Mucosa of stomach (tissue), 1 donor: ENCODE measurements at regions not wholly inside any gene's neighbourhood (a gene's known extent, or its start where the extent isn't known, plus 50 kb on each side); places are given as distances from the start of the nearest gene placed in this dataset.

ENCODE experiments used
- H3K27me3 ChIP-seq: one replicate; pipeline ENCODE4 v1.7.0; 2013; ENCODE audit warnings: mild to moderate bottlenecking, low read length; ENCODE audit not compliant: control insufficient read depth, insufficient read depth
- H3K36me3 ChIP-seq: one replicate; pipeline ENCODE4 v1.7.0; 2013; ENCODE audit warnings: low read length; ENCODE audit not compliant: control insufficient read depth, insufficient read depth
- H3K4me1 ChIP-seq: one replicate; pipeline ENCODE4 v1.7.0; 2013; ENCODE audit warnings: mild to moderate bottlenecking, low read length; ENCODE audit not compliant: control insufficient read depth, insufficient read depth
- H3K4me3 ChIP-seq: one replicate; pipeline ENCODE4 v1.7.0; 2013; ENCODE audit warnings: low read length
- H3K9ac ChIP-seq: one replicate; pipeline ENCODE4 v1.7.0; 2013; ENCODE audit warnings: mild to moderate bottlenecking, low read length, moderate library complexity
- H3K9me3 ChIP-seq: one replicate; pipeline ENCODE4 v1.7.0; 2013; ENCODE audit warnings: mild to moderate bottlenecking, low read length, moderate library complexity; ENCODE audit not compliant: control insufficient read depth
- donor health status: Pancreatic carcinoma.

- Histone ChIP-seq H3K27me3 (no peaks in the 10 kb centered on the region), H3K4me3 (no peak overlapping the region), H3K9ac (no peak overlapping the region), H3K36me3 (no peaks in the 10 kb centered on the region), H3K4me1 (peaks cover 14% of the 10 kb centered on the region), H3K9me3 (no peaks in the 10 kb centered on the region)
Observed at GRCh38 chr1:87759421-87760087, 430.9 kb downstream of the LMO4 start.

- Histone ChIP-seq H3K4me3 (no peak overlapping the region), H3K27me3 (no peaks in the 10 kb centered on the region), H3K9ac (no peak overlapping the region), H3K9me3 (no peaks in the 10 kb centered on the region), H3K36me3 (no peaks in the 10 kb centered on the region), H3K4me1 (peaks cover 14% of the 10 kb centered on the region)
Observed at GRCh38 chr1:87760155-87760554, 431.5 kb downstream of the LMO4 start.

GRCh38 chr1:87760654-87761053 lies 432.0 kb downstream of the LMO4 start:
- no peaks in the 10 kb centered on the region for H3K9me3 ChIP-seq
- H3K36me3 ChIP-seq, result no peaks in the 10 kb centered on the region
- peaks cover 14% of the 10 kb centered on the region for H3K4me1 ChIP-seq

GRCh38 chr1:87763483-87763882 lies 434.8 kb downstream of the LMO4 start:
- Histone ChIP-seq H3K4me3 (no peak overlapping the region), H3K9me3 (no peaks in the 10 kb centered on the region), H3K36me3 (no peaks in the 10 kb centered on the region), H3K4me1 (peaks cover 19% of the 10 kb centered on the region), H3K9ac (no peak overlapping the region), H3K27me3 (no peaks in the 10 kb centered on the region)

More at GRCh38 chr1:87760654-87761053, 432.0 kb downstream of the LMO4 start:
- H3K9ac ChIP-seq, result no peak overlapping the region
- H3K27me3 ChIP-seq, result no peaks in the 10 kb centered on the region
- no peak overlapping the region for H3K4me3 ChIP-seq

GRCh38 chr1:87765057-87765680 lies 436.5 kb downstream of the LMO4 start:
- Histone ChIP-seq H3K27me3 (no peaks in the 10 kb centered on the region), H3K4me1 (peaks cover 12% of the 10 kb centered on the region), H3K9ac (no peak overlapping the region), H3K36me3 (no peaks in the 10 kb centered on the region), H3K4me3 (no peak overlapping the region), H3K9me3 (no peaks in the 10 kb centered on the region)

GRCh38 chr1:87765681-87766070 lies 437.0 kb downstream of the LMO4 start:
- no peak overlapping the region for H3K4me3 ChIP-seq
- H3K4me1 ChIP-seq, result peaks cover 7% of the 10 kb centered on the region

GRCh38 chr1:87766737-87767136 lies 438.1 kb downstream of the LMO4 start:
- peaks cover 6% of the 10 kb centered on the region for H3K4me1 ChIP-seq
- H3K4me3 ChIP-seq, result no peak overlapping the region
- H3K9ac ChIP-seq, result no peak overlapping the region
- no peaks in the 10 kb centered on the region for H3K36me3 ChIP-seq
- H3K9me3 ChIP-seq, result no peaks in the 10 kb centered on the region
- no peaks in the 10 kb centered on the region for H3K27me3 ChIP-seq

More at GRCh38 chr1:87765681-87766070, 437.0 kb downstream of the LMO4 start:
- Histone ChIP-seq H3K36me3 (no peaks in the 10 kb centered on the region), H3K27me3 (no peaks in the 10 kb centered on the region), H3K9me3 (no peaks in the 10 kb centered on the region), H3K9ac (no peak overlapping the region)

- H3K4me3 ChIP-seq, result no peak overlapping the region
- no peaks in the 10 kb centered on the region for H3K36me3 ChIP-seq
- peaks cover 10% of the 10 kb centered on the region for H3K4me1 ChIP-seq
Observed at GRCh38 chr1:87778896-87779295, 450.2 kb downstream of the LMO4 start.

GRCh38 chr1:87781554-87781953 lies 452.9 kb downstream of the LMO4 start:
- H3K9ac ChIP-seq, result no peak overlapping the region
- no peaks in the 10 kb centered on the region for H3K9me3 ChIP-seq
- H3K27me3 ChIP-seq, result no peaks in the 10 kb centered on the region
- H3K4me1 ChIP-seq, result peaks cover 26% of the 10 kb centered on the region
- no peaks in the 10 kb centered on the region for H3K36me3 ChIP-seq
- H3K4me3 ChIP-seq, result no peak overlapping the region

More at GRCh38 chr1:87778896-87779295, 450.2 kb downstream of the LMO4 start:
- H3K27me3 ChIP-seq, result no peaks in the 10 kb centered on the region
- no peaks in the 10 kb centered on the region for H3K9me3 ChIP-seq
- no peak overlapping the region for H3K9ac ChIP-seq

GRCh38 chr1:87783315-87783714 lies 454.6 kb downstream of the LMO4 start:
- Histone ChIP-seq H3K27me3 (no peaks in the 10 kb centered on the region), H3K36me3 (no peaks in the 10 kb centered on the region), H3K4me1 (peaks cover 42% of the 10 kb centered on the region), H3K9ac (no peak overlapping the region), H3K9me3 (no peaks in the 10 kb centered on the region), H3K4me3 (no peak overlapping the region)

- Histone ChIP-seq H3K4me3 (no peak overlapping the region), H3K36me3 (no peaks in the 10 kb centered on the region), H3K9ac (no peak overlapping the region), H3K9me3 (no peaks in the 10 kb centered on the region), H3K27me3 (no peaks in the 10 kb centered on the region), H3K4me1 (peaks cover 39% of the 10 kb centered on the region)
Observed at GRCh38 chr1:87785386-87785785, 456.7 kb downstream of the LMO4 start.

GRCh38 chr1:87786229-87786628 lies 457.5 kb downstream of the LMO4 start:
- no peak overlapping the region for H3K4me3 ChIP-seq
- H3K9me3 ChIP-seq, result no peaks in the 10 kb centered on the region
- no peaks in the 10 kb centered on the region for H3K27me3 ChIP-seq
- peaks cover 39% of the 10 kb centered on the region for H3K4me1 ChIP-seq
- H3K9ac ChIP-seq, result no peak overlapping the region
- no peaks in the 10 kb centered on the region for H3K36me3 ChIP-seq
